B cell (primary cell): ENCODE measurements at regions not wholly inside any gene's neighbourhood (a gene's known extent, or its start where the extent isn't known, plus 50 kb on each side); places are given as distances from the start of the nearest gene placed in this dataset.

Experiments used
- CTCF ChIP-seq: fragments of 200-600 bp; IDR thresholded peaks from one replicate; pipeline ENCODE4 v1.8.0; 2022; ENCODE audit warnings: antibody characterized with exemption, mild to moderate bottlenecking
- EZH2 ChIP-seq: IDR thresholded peaks from 2 replicates; pipeline ENCODE4 v1.6.1; 2012; ENCODE audit warnings: borderline replicate concordance, low read depth, mild to moderate bottlenecking, moderate library complexity, low read length; ENCODE audit not compliant: insufficient read depth, poor library complexity, severe bottlenecking

- TF ChIP-seq CTCF (no peak), EZH2 (no peak)
Observed at GRCh38 chr2:37769551-37769950, 98.1 kb upstream of the CDC42EP3 start.
